ENCODE measurements at regions not wholly inside any gene's neighbourhood (a gene's known extent, or its start where the extent isn't known, plus 50 kb on each side); places are given as distances from the start of the nearest gene placed in this dataset.

GRCh38 chr1:30597711-30598110 is 125.7 kb downstream of the MATN1 start:
- no peak for TF ChIP-seq CTCF (IDR thresholded peaks at IDR 0.05; ENCODE audit: low read depth, low read length, poor library complexity, severe bottlenecking)
- no peak for TF ChIP-seq EZH2phosphoT487 (IDR thresholded peaks at IDR 0.05; ENCODE audit: borderline replicate concordance, low read length)
